AG09319 (cell line): ENCODE measurements at regions not wholly inside any gene's neighbourhood (a gene's known extent, or its start where the extent isn't known, plus 50 kb on each side); places are given as distances from the start of the nearest gene placed in this dataset.

ENCODE experiments used
- DNase-seq: peaks from one replicate; pipeline ENCODE4 v3.0.0-alpha.2; 2010; ENCODE audit warnings: low read depth; ENCODE audit errors: extremely low read depth
- TF ChIP-seq, protein P1 (sequence below): IDR thresholded peaks from 2 replicates; pipeline ENCODE4 v1.5.1; 2011; ENCODE audit warnings: low read depth, mild to moderate bottlenecking, inconsistent platforms, low read length, moderate library complexity

DNA sequence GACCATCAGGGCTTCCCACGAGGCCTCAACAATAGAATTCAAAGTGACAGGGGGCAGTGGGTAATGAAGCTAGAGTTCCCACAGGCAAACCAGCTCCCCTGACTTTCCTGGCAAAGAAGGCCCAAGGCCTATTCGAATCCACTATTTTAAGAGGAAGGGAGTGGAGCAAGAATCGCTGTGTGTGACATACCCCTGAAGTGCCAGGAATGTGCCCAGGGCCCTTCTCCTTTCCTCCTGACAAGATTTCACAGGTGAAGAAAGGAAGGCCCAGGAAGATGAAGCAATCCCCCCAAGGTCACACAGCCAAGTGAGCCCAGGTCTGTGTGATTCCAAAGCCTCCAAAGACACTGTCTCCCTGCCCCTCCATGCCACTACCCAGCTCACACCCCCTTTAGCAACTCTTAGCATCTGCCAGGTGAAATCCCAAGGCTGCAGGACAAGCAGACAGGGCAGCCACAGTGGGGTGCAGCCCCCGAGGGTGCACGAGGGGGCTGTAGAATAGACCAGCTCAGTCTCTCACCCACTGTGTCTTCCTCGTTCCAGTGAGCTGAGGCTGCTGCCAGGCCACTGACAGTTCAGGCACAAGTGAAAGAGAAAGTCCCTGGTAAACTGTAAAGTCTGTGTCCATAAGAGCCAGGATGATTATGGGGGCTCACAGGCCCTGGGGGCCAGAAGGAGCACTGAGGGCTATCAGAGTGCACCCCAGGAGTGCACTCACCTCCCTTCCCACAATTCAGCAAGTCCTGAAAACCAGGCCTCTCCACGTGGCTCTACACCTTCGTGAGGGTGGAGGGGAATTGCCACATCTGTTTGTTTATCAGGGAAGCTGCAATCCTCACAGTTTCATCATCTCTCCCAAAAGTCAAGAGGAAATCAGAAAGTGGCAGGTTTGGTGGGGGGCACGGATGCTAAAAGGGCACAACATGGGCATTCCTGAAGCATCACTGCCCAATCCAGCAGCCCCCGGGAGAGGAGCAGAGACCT lies 70.8 kb upstream of the ZMIZ1 start:
- no peak for DNase-seq
- TF ChIP-seq, protein P1, sequence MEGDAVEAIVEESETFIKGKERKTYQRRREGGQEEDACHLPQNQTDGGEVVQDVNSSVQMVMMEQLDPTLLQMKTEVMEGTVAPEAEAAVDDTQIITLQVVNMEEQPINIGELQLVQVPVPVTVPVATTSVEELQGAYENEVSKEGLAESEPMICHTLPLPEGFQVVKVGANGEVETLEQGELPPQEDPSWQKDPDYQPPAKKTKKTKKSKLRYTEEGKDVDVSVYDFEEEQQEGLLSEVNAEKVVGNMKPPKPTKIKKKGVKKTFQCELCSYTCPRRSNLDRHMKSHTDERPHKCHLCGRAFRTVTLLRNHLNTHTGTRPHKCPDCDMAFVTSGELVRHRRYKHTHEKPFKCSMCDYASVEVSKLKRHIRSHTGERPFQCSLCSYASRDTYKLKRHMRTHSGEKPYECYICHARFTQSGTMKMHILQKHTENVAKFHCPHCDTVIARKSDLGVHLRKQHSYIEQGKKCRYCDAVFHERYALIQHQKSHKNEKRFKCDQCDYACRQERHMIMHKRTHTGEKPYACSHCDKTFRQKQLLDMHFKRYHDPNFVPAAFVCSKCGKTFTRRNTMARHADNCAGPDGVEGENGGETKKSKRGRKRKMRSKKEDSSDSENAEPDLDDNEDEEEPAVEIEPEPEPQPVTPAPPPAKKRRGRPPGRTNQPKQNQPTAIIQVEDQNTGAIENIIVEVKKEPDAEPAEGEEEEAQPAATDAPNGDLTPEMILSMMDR, result no peak

- TF ChIP-seq, protein P1, result no peak
- no peak for DNase-seq
These were observed 67.5 kb upstream of the ZMIZ1 start for GRCh38 chr10:79001082-79001885.

DNA sequence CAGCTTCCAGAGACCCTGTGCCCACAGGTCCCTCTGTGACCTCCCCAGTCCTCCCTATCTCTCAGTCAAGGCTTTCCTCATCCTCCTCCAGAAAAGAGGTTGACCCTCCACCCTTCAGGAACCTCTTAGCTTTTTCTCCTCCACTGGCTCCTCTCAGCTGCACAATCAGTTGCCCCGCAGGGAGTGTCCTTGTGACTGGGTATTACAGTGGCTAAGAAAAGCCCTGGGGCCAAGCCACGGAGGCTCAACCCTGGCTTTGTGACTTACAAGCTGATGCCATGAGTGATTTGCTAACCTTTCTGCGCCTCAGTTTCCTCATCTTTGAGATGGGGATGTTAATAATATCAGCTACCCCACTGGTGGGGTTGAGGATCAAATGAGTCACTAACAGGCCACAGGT lies 66.4 kb upstream of the ZMIZ1 start:
- no peak for DNase-seq
- TF ChIP-seq, protein P1, result no peak

GRCh38 chr10:79003183-79004100 lies 65.3 kb upstream of the ZMIZ1 start:
- no peak for DNase-seq
- TF ChIP-seq, protein P1, result no peak

DNA sequence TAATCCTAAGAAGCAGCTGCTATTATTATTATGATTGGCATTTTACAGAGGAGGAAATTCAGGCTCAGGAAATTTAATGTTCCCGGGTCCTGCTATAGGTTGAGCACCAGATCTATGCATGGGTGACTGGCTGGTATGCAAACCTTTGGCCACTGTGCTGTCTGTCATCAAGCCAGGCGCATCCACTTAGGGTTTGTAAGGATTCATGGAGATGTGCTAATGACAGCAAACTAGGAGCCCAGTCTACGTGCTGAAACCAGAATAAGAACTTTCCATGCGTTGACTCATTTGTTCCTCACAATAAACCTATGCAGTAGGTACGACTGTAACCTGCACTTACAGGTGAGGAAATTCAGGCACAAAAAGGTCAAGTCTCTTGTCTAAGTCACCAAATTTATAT lies 64.5 kb upstream of the ZMIZ1 start:
- TF ChIP-seq, protein P1, result no peak

GRCh38 chr10:79005126-79005810 lies 63.5 kb upstream of the ZMIZ1 start:
- no peak for DNase-seq
- TF ChIP-seq, protein P1, result no peak

More for the DNA sequence above, 64.5 kb upstream of the ZMIZ1 start:
- DNase-seq, result no peak
